ENCODE measurements at regions not wholly inside any gene's neighbourhood (a gene's known extent, or its start where the extent isn't known, plus 50 kb on each side); places are given as distances from the start of the nearest gene placed in this dataset.

DNA sequence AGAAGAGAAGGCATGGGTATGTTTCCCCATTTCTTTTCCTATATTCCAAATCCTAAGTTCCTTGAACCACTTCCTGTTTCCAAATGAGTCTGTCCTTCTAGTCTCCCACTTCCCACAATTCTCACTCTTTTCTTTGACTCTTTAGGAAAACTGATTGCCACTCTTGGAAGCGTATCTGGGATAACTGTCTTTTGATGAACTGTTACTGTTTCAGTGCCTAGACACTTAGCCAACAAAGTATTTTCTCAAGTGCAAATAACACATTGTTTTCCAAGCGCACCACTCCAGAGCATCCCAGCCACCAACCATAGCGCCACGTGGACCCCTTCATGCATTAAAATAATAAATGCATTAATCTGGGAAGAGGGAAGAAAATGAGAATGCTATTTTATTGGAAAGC lies 342.8 kb downstream of the MTX2 start:
- TF ChIP-seq, protein P1, sequence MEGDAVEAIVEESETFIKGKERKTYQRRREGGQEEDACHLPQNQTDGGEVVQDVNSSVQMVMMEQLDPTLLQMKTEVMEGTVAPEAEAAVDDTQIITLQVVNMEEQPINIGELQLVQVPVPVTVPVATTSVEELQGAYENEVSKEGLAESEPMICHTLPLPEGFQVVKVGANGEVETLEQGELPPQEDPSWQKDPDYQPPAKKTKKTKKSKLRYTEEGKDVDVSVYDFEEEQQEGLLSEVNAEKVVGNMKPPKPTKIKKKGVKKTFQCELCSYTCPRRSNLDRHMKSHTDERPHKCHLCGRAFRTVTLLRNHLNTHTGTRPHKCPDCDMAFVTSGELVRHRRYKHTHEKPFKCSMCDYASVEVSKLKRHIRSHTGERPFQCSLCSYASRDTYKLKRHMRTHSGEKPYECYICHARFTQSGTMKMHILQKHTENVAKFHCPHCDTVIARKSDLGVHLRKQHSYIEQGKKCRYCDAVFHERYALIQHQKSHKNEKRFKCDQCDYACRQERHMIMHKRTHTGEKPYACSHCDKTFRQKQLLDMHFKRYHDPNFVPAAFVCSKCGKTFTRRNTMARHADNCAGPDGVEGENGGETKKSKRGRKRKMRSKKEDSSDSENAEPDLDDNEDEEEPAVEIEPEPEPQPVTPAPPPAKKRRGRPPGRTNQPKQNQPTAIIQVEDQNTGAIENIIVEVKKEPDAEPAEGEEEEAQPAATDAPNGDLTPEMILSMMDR (IDR thresholded peaks at IDR 0.05), result no peak
- TF ChIP-seq POLR2A (IDR thresholded peaks at IDR 0.05), result no peak
- no peaks in the 10 kb centered on the region for H3K9me3 ChIP-seq
- DNase-seq, result no peak
- no peak overlapping the region for H3K4me3 ChIP-seq
- no peaks in the 10 kb centered on the region for H3K27me3 ChIP-seq
- no peaks in the 10 kb centered on the region for H3K36me3 ChIP-seq
- no peak overlapping the region for H3K27ac ChIP-seq
- H3K4me1 ChIP-seq, result no peaks in the 10 kb centered on the region

- H3K27ac ChIP-seq, result no peak overlapping the region
- H3K36me3 ChIP-seq, result no peaks in the 10 kb centered on the region
- H3K4me1 ChIP-seq, result no peaks in the 10 kb centered on the region
- no peaks in the 10 kb centered on the region for H3K27me3 ChIP-seq
- no peak overlapping the region for H3K4me3 ChIP-seq
- no peaks in the 10 kb centered on the region for H3K9me3 ChIP-seq
- DNase-seq, result no peak
- TF ChIP-seq, protein P1 (IDR thresholded peaks at IDR 0.05), result no peak
Observed at GRCh38 chr2:176612736-176613135, 343.5 kb downstream of the MTX2 start.

- Histone ChIP-seq H3K4me1 (no peaks in the 10 kb centered on the region), H3K27ac (no peak overlapping the region), H3K9me3 (no peaks in the 10 kb centered on the region), H3K27me3 (no peaks in the 10 kb centered on the region), H3K36me3 (no peaks in the 10 kb centered on the region), H3K4me3 (no peak overlapping the region)
- TF ChIP-seq POLR2A (IDR thresholded peaks at IDR 0.05), result no peak
- TF ChIP-seq, protein P1 (IDR thresholded peaks at IDR 0.05), result no peak
- DNase-seq, result no peak
Observed at GRCh38 chr2:176613323-176613987, 344.2 kb downstream of the MTX2 start.

DNA sequence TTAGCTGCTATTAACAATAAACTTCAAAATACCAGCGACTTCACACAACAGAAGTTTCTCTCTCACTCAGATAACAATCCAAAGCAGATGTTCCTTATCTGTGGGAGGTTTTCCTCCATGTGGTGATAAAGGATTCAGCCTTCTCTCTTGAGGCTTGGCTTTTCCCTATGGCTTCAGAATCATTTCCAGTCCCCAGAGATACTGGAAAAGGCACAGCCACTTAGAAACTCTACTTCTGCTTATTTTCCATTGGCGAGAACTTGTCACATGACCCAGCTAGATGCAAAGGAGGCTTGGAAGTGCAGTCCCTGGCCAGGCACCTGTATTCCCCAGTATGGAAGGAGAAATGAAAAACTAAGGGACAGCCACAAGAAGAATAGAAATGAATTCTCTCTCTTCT lies 344.8 kb downstream of the MTX2 start:
- DNase-seq, result no peak
- Histone ChIP-seq H3K27ac (no peak overlapping the region), H3K4me3 (no peak overlapping the region), H3K27me3 (no peaks in the 10 kb centered on the region), H3K9me3 (no peaks in the 10 kb centered on the region), H3K36me3 (no peaks in the 10 kb centered on the region), H3K4me1 (no peaks in the 10 kb centered on the region)
- no peak for TF ChIP-seq POLR2A (IDR thresholded peaks at IDR 0.05)
- TF ChIP-seq, protein P1 (IDR thresholded peaks at IDR 0.05), result no peak

- no peak for DNase-seq
- Histone ChIP-seq H3K4me1 (no peaks in the 10 kb centered on the region), H3K4me3 (no peak overlapping the region), H3K27me3 (no peaks in the 10 kb centered on the region), H3K9me3 (no peaks in the 10 kb centered on the region), H3K36me3 (no peaks in the 10 kb centered on the region), H3K27ac (no peak overlapping the region)
- TF ChIP-seq, protein P1 (IDR thresholded peaks at IDR 0.05), result no peak
- TF ChIP-seq POLR2A (IDR thresholded peaks at IDR 0.05), result no peak
Observed at GRCh38 chr2:176614930-176615329, 345.7 kb downstream of the MTX2 start.

- no peak overlapping the region for H3K27ac ChIP-seq
- TF ChIP-seq, protein P1 (IDR thresholded peaks at IDR 0.05), result no peak
- TF ChIP-seq POLR2A (IDR thresholded peaks at IDR 0.05), result no peak
Observed at GRCh38 chr2:176619504-176619903, 350.3 kb downstream of the MTX2 start.

More at GRCh38 chr2:176619504-176619903, 350.3 kb downstream of the MTX2 start:
- DNase-seq, result no peak
- H3K27me3 ChIP-seq, result no peaks in the 10 kb centered on the region
- no peak overlapping the region for H3K4me3 ChIP-seq
- no peaks in the 10 kb centered on the region for H3K4me1 ChIP-seq
- no peaks in the 10 kb centered on the region for H3K36me3 ChIP-seq
- no peaks in the 10 kb centered on the region for H3K9me3 ChIP-seq

Data from Peyer's patch (tissue), 4 donors.